GM23338 (cell line): ENCODE measurements at regions not wholly inside any gene's neighbourhood (a gene's known extent, or its start where the extent isn't known, plus 50 kb on each side); places are given as distances from the start of the nearest gene placed in this dataset.

ENCODE experiments used
- CREB1 ChIP-seq: fragments of 250-450 bp; sonication (Bioruptor Pico); IDR thresholded peaks from 2 replicates; pipeline ENCODE4 v1.5.0; 2020; ENCODE audit warnings: low read depth, mild to moderate bottlenecking, moderate library complexity
- EZH2 ChIP-seq: fragments of 200-600 bp; sonication (generic); IDR thresholded peaks from one replicate; pipeline ENCODE4 v1.8.0; 2017; ENCODE audit warnings: antibody characterized with exemption, mild to moderate bottlenecking, low read depth; ENCODE audit not compliant: unreplicated experiment
- JUNB ChIP-seq: IDR thresholded peaks from one replicate; pipeline ENCODE4 v1.6.1; 2016; ENCODE audit warnings: antibody characterized with exemption; ENCODE audit not compliant: unreplicated experiment
- NANOG ChIP-seq: IDR thresholded peaks from 2 replicates; pipeline ENCODE4 v1.6.1; 2016; ENCODE audit warnings: antibody characterized with exemption, borderline replicate concordance
- POLR2AphosphoS5 ChIP-seq: IDR thresholded peaks from 2 replicates; pipeline ENCODE4 v1.6.1; 2016; ENCODE audit warnings: antibody characterized with exemption, low read depth
- ZNF114 ChIP-seq: fragments of 250-450 bp; sonication (Bioruptor Pico); IDR thresholded peaks from 2 replicates; pipeline ENCODE4 v1.5.0; 2020; ENCODE audit warnings: mild to moderate bottlenecking, moderate library complexity
- TF ChIP-seq, protein P1 (sequence below), 2 experiments: fragments of 200-600 bp in 1 of 2; sonication (generic) in 1 of 2; conservative IDR thresholded peaks; 2 replicates each; pipeline versions ENCODE4 v1.5.1 to v1.6.1; 2016 to 2017; ENCODE audit warnings: antibody characterized with exemption in 2 of 2, low read depth in 2 of 2, mild to moderate bottlenecking in 2 of 2, moderate library complexity in 1 of 2
- TF ChIP-seq, protein P2 (sequence below): IDR thresholded peaks from one replicate; pipeline ENCODE4 v1.6.1; 2018; ENCODE audit warnings: antibody characterized with exemption; ENCODE audit not compliant: unreplicated experiment
- TF ChIP-seq, protein P3 (sequence below): IDR thresholded peaks from 2 replicates; pipeline ENCODE4 v1.6.1; 2016; ENCODE audit warnings: antibody characterized with exemption

GRCh38 chr5:124537107-124537506 is 209.3 kb downstream of the ZNF608 start:
- TF ChIP-seq, protein P1, sequence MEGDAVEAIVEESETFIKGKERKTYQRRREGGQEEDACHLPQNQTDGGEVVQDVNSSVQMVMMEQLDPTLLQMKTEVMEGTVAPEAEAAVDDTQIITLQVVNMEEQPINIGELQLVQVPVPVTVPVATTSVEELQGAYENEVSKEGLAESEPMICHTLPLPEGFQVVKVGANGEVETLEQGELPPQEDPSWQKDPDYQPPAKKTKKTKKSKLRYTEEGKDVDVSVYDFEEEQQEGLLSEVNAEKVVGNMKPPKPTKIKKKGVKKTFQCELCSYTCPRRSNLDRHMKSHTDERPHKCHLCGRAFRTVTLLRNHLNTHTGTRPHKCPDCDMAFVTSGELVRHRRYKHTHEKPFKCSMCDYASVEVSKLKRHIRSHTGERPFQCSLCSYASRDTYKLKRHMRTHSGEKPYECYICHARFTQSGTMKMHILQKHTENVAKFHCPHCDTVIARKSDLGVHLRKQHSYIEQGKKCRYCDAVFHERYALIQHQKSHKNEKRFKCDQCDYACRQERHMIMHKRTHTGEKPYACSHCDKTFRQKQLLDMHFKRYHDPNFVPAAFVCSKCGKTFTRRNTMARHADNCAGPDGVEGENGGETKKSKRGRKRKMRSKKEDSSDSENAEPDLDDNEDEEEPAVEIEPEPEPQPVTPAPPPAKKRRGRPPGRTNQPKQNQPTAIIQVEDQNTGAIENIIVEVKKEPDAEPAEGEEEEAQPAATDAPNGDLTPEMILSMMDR (conservative IDR thresholded peaks at IDR 0.05; ENCODE audit: low read depth in 2 of 2) = no peak
- TF ChIP-seq JUNB = no peak
- no peak for TF ChIP-seq CREB1 (CRISPR knock-in tag)
- TF ChIP-seq NANOG = no peak
- TF ChIP-seq, protein P2, sequence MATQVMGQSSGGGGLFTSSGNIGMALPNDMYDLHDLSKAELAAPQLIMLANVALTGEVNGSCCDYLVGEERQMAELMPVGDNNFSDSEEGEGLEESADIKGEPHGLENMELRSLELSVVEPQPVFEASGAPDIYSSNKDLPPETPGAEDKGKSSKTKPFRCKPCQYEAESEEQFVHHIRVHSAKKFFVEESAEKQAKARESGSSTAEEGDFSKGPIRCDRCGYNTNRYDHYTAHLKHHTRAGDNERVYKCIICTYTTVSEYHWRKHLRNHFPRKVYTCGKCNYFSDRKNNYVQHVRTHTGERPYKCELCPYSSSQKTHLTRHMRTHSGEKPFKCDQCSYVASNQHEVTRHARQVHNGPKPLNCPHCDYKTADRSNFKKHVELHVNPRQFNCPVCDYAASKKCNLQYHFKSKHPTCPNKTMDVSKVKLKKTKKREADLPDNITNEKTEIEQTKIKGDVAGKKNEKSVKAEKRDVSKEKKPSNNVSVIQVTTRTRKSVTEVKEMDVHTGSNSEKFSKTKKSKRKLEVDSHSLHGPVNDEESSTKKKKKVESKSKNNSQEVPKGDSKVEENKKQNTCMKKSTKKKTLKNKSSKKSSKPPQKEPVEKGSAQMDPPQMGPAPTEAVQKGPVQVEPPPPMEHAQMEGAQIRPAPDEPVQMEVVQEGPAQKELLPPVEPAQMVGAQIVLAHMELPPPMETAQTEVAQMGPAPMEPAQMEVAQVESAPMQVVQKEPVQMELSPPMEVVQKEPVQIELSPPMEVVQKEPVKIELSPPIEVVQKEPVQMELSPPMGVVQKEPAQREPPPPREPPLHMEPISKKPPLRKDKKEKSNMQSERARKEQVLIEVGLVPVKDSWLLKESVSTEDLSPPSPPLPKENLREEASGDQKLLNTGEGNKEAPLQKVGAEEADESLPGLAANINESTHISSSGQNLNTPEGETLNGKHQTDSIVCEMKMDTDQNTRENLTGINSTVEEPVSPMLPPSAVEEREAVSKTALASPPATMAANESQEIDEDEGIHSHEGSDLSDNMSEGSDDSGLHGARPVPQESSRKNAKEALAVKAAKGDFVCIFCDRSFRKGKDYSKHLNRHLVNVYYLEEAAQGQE = no peak
- TF ChIP-seq EZH2 = no peak
- TF ChIP-seq POLR2AphosphoS5 = no peak
- TF ChIP-seq ZNF114 = no peak
- TF ChIP-seq, protein P3, sequence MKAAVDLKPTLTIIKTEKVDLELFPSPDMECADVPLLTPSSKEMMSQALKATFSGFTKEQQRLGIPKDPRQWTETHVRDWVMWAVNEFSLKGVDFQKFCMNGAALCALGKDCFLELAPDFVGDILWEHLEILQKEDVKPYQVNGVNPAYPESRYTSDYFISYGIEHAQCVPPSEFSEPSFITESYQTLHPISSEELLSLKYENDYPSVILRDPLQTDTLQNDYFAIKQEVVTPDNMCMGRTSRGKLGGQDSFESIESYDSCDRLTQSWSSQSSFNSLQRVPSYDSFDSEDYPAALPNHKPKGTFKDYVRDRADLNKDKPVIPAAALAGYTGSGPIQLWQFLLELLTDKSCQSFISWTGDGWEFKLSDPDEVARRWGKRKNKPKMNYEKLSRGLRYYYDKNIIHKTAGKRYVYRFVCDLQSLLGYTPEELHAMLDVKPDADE = no peak
